Calu3 (cell line): ENCODE measurements at regions not wholly inside any gene's neighbourhood (a gene's known extent, or its start where the extent isn't known, plus 50 kb on each side); places are given as distances from the start of the nearest gene placed in this dataset.

ENCODE experiments used
- BruUV-seq: library from RNA; stranded (reverse); fragments of 400-500 nt; replicated peaks from 2 replicates; lab custom pipeline; 2021; lab: Mats Ljungman, UMichigan
- CTCF ChIA-PET: fragments of 300-600 bp; sonication (Branson Sonifier 250); formaldehyde crosslinking; loops from one replicate; lab custom pipeline; 2022; ENCODE audit warnings: antibody characterized with exemption; lab: Charles Lee
- DNase-seq: peaks from one replicate; pipeline ENCODE4 v3.0.0; 2022
- H3K27ac Mint-ChIP-seq: one replicate; pipeline ENCODE4 v1.8.0; 2022; ENCODE audit warnings: mixed read lengths; ENCODE audit not compliant: unreplicated experiment
- H3K27me3 Mint-ChIP-seq: one replicate; pipeline ENCODE4 v1.8.0; 2022; ENCODE audit warnings: mixed read lengths; ENCODE audit not compliant: unreplicated experiment
- H3K36me3 Mint-ChIP-seq: one replicate; pipeline ENCODE4 v1.8.0; 2022; ENCODE audit warnings: mild to moderate bottlenecking, moderate library complexity, mixed read lengths; ENCODE audit not compliant: insufficient read depth, unreplicated experiment
- H3K4me1 Mint-ChIP-seq: one replicate; pipeline ENCODE4 v1.8.0; 2022; ENCODE audit warnings: mild to moderate bottlenecking, low read depth, mixed read lengths; ENCODE audit not compliant: unreplicated experiment
- H3K4me3 Mint-ChIP-seq: one replicate; pipeline ENCODE4 v1.8.0; 2022; ENCODE audit warnings: mild to moderate bottlenecking, low read depth, moderate library complexity, mixed read lengths; ENCODE audit not compliant: unreplicated experiment
- H3K9me3 Mint-ChIP-seq: one replicate; pipeline ENCODE4 v1.8.0; 2022; ENCODE audit warnings: low read depth, mixed read lengths; ENCODE audit not compliant: unreplicated experiment
- intact Hi-C: fragments of 100-400 bp; cut with micrococcal nuclease; formaldehyde crosslinking; loops from one replicate; pipeline ENCODE4 v1.10.0; 2022; ENCODE audit not compliant: unreplicated experiment
- TF ChIP-seq, protein P1 (sequence below): fragments of 200-600 bp; IDR thresholded peaks from one replicate; pipeline ENCODE4 v1.8.0; 2022; ENCODE audit warnings: antibody characterized with exemption; ENCODE audit not compliant: unreplicated experiment

- intact Hi-C loops: no loop called here
Observed at GRCh38 chr3:150067561-150067960, 96.9 kb upstream of the PFN2 start.

GRCh38 chr3:150064971-150065370 lies 94.3 kb upstream of the PFN2 start:
- H3K9me3 Mint-ChIP-seq: no peaks in the 10 kb centered on the region
- no peaks in the 10 kb centered on the region for H3K4me1 Mint-ChIP-seq
- intact Hi-C loops: loop anchor here (1.0 kb wide), 1 partner anchor 18 kb away; no protein-coding TSS in a partner anchor
- CTCF ChIA-PET: no interaction called here
- H3K36me3 Mint-ChIP-seq: no peaks in the 10 kb centered on the region
- no peak for DNase-seq
- TF ChIP-seq, protein P1, sequence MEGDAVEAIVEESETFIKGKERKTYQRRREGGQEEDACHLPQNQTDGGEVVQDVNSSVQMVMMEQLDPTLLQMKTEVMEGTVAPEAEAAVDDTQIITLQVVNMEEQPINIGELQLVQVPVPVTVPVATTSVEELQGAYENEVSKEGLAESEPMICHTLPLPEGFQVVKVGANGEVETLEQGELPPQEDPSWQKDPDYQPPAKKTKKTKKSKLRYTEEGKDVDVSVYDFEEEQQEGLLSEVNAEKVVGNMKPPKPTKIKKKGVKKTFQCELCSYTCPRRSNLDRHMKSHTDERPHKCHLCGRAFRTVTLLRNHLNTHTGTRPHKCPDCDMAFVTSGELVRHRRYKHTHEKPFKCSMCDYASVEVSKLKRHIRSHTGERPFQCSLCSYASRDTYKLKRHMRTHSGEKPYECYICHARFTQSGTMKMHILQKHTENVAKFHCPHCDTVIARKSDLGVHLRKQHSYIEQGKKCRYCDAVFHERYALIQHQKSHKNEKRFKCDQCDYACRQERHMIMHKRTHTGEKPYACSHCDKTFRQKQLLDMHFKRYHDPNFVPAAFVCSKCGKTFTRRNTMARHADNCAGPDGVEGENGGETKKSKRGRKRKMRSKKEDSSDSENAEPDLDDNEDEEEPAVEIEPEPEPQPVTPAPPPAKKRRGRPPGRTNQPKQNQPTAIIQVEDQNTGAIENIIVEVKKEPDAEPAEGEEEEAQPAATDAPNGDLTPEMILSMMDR: no peak
- H3K4me3 Mint-ChIP-seq: no peak overlapping the region
- no TSS peak for BruUV-seq
- H3K27ac Mint-ChIP-seq: no peak overlapping the region
- peaks cover 86% of the 10 kb centered on the region for H3K27me3 Mint-ChIP-seq

More at GRCh38 chr3:150067561-150067960, 96.9 kb upstream of the PFN2 start:
- H3K27ac Mint-ChIP-seq: no peak overlapping the region
- BruUV-seq: no TSS peak
- H3K27me3 Mint-ChIP-seq: peaks cover 90% of the 10 kb centered on the region
- no peaks in the 10 kb centered on the region for H3K4me1 Mint-ChIP-seq
- no peaks in the 10 kb centered on the region for H3K9me3 Mint-ChIP-seq
- no peak for DNase-seq
- CTCF ChIA-PET: interaction anchor here (1.1 kb wide), 1 partner anchor 11 kb away, joined by 4 read pairs; no protein-coding TSS in a partner anchor
- H3K36me3 Mint-ChIP-seq: no peaks in the 10 kb centered on the region
- H3K4me3 Mint-ChIP-seq: no peak overlapping the region
- TF ChIP-seq, protein P1: no peak

DNA sequence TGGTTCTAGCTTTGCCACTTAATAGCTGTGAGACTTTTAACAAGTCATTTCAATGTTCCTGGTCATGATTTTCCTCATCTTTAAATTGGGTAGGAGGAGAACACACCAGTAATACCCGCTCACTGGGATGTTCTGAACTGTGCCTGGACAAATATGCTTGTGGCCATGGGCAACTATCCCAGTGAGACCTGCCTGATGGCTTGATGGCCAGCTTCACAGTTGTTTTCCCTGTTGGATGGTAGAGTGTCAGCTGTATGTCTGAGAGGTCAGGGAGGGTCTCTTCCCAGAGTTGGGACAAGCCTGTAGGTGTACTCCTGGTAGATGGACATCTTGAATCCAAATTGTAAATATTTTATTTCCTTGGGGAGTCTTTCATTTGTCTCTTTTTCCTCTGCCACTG lies 92.5 kb upstream of the PFN2 start:
- CTCF ChIA-PET: interaction anchor here (0.7 kb wide), 1 partner anchor 17 kb away, joined by 4 read pairs; no protein-coding TSS in a partner anchor
- intact Hi-C loops: no loop called here
- Mint-ChIP-seq H3K4me3 (no peak overlapping the region), H3K9me3 (no peaks in the 10 kb centered on the region), H3K27me3 (peaks cover 75% of the 10 kb centered on the region), H3K27ac (no peak overlapping the region), H3K4me1 (no peaks in the 10 kb centered on the region), H3K36me3 (no peaks in the 10 kb centered on the region)
- BruUV-seq: no TSS peak
- TF ChIP-seq, protein P1: no peak
- DNase-seq: no peak

- no peak for DNase-seq
- Mint-ChIP-seq H3K9me3 (no peaks in the 10 kb centered on the region), H3K4me3 (no peak overlapping the region), H3K36me3 (no peaks in the 10 kb centered on the region), H3K4me1 (no peaks in the 10 kb centered on the region), H3K27ac (no peak overlapping the region), H3K27me3 (peaks cover 75% of the 10 kb centered on the region)
- intact Hi-C loops: no loop called here
- TF ChIP-seq, protein P1: no peak
- CTCF ChIA-PET: no interaction called here
- no TSS peak for BruUV-seq
Observed at GRCh38 chr3:150062492-150062891, 91.8 kb upstream of the PFN2 start.
